GM23338 (cell line): ENCODE measurements at regions not wholly inside any gene's neighbourhood (a gene's known extent, or its start where the extent isn't known, plus 50 kb on each side); places are given as distances from the start of the nearest gene placed in this dataset.

Experiments used
- ATAC-seq: fragments of 200-7000 bp; cut with Tn5 transposase; 3 replicates; pipeline ENCODE4 v1.9.1; 2020
- DNase-seq: peaks from one replicate; pipeline ENCODE4 v3.0.0-alpha.2; 2015; ENCODE audit warnings: low spot score
- H2AFZ ChIP-seq: fragments of 200-600 bp; sonication (generic); 2 replicates; pipeline ENCODE4 v1.8.0; 2016; ENCODE audit warnings: antibody characterized with exemption, mild to moderate bottlenecking, moderate library complexity
- H3F3A ChIP-seq: fragments of 200-600 bp; sonication (generic); replicated peaks from 2 replicates; pipeline ENCODE4 v1.8.0; 2017; ENCODE audit warnings: antibody characterized with exemption, mixed run types, low read depth
- H3K27ac ChIP-seq: fragments of 200-600 bp; sonication (generic); 2 replicates; pipeline ENCODE4 v1.6.1; 2016; ENCODE audit warnings: low read depth
- H3K27me3 ChIP-seq: fragments of 200-600 bp; sonication (generic); 2 replicates; pipeline ENCODE4 v1.8.0; 2016; ENCODE audit warnings: mild to moderate bottlenecking, mixed run types, moderate library complexity; ENCODE audit not compliant: insufficient read depth
- H3K36me3 ChIP-seq: fragments of 200-600 bp; sonication (generic); 2 replicates; pipeline ENCODE4 v1.8.0; 2016; ENCODE audit warnings: mild to moderate bottlenecking; ENCODE audit not compliant: insufficient read depth
- H3K4me1 ChIP-seq: fragments of 200-600 bp; sonication (generic); 2 replicates; pipeline ENCODE4 v1.8.0; 2016; ENCODE audit warnings: mild to moderate bottlenecking, moderate library complexity; ENCODE audit not compliant: insufficient read depth
- H3K4me2 ChIP-seq: fragments of 200-600 bp; sonication (generic); 2 replicates; pipeline ENCODE4 v1.7.1; 2017; ENCODE audit warnings: mixed run types
- H3K4me3 ChIP-seq: fragments of 200-600 bp; sonication (generic); 2 replicates; pipeline ENCODE4 v1.6.1; 2016; ENCODE audit warnings: mixed run types
- H3K79me2 ChIP-seq: fragments of 200-600 bp; sonication (generic); replicated peaks from 2 replicates; pipeline ENCODE4 v1.8.0; 2017; ENCODE audit warnings: mild to moderate bottlenecking; ENCODE audit not compliant: insufficient read depth
- H3K9me2 ChIP-seq: fragments of 200-600 bp; sonication (generic); 2 replicates; pipeline ENCODE4 v1.8.0; 2017; ENCODE audit not compliant: insufficient read depth
- H4K20me1 ChIP-seq: fragments of 200-600 bp; sonication (generic); replicated peaks from 2 replicates; pipeline ENCODE4 v1.8.0; 2017; ENCODE audit warnings: mild to moderate bottlenecking; ENCODE audit not compliant: insufficient read depth
- H3K27ac Mint-ChIP-seq: 2 replicates; pipeline ENCODE4 v1.8.0; 2020; ENCODE audit warnings: inconsistent platforms, mild to moderate bottlenecking, moderate library complexity, mixed read lengths
- H3K27me3 Mint-ChIP-seq: 3 replicates; pipeline ENCODE4 v1.8.0; 2022; ENCODE audit warnings: low read depth, mild to moderate bottlenecking, moderate library complexity, mixed read lengths, inconsistent platforms; ENCODE audit not compliant: insufficient read depth, poor library complexity
- H3K36me3 Mint-ChIP-seq: 3 replicates; pipeline ENCODE4 v1.8.0; 2021; ENCODE audit warnings: low read depth, mild to moderate bottlenecking, inconsistent platforms, moderate library complexity, mixed read lengths
- H3K4me1 Mint-ChIP-seq: 3 replicates; pipeline ENCODE4 v1.8.0; 2020; ENCODE audit warnings: mild to moderate bottlenecking, inconsistent platforms, mixed read lengths
- H3K4me3 Mint-ChIP-seq: 3 replicates; pipeline ENCODE4 v1.8.0; 2021; ENCODE audit warnings: moderate library complexity, mild to moderate bottlenecking, inconsistent platforms, mixed read lengths
- H3K9me3 Mint-ChIP-seq: 3 replicates; pipeline ENCODE4 v1.8.0; 2020; ENCODE audit warnings: moderate library complexity, mild to moderate bottlenecking, inconsistent platforms, mixed read lengths
- EZH2 ChIP-seq: fragments of 200-600 bp; sonication (generic); IDR thresholded peaks from one replicate; pipeline ENCODE4 v1.8.0; 2017; ENCODE audit warnings: antibody characterized with exemption, mild to moderate bottlenecking, low read depth; ENCODE audit not compliant: unreplicated experiment
- NANOG ChIP-seq: IDR thresholded peaks from 2 replicates; pipeline ENCODE4 v1.6.1; 2016; ENCODE audit warnings: antibody characterized with exemption, borderline replicate concordance
- REST ChIP-seq: IDR thresholded peaks from one replicate; pipeline ENCODE4 v1.6.1; 2018; ENCODE audit warnings: antibody characterized with exemption; ENCODE audit not compliant: unreplicated experiment
- ZNF114 ChIP-seq: fragments of 250-450 bp; sonication (Bioruptor Pico); IDR thresholded peaks from 2 replicates; pipeline ENCODE4 v1.5.0; 2020; ENCODE audit warnings: mild to moderate bottlenecking, moderate library complexity
- ZNF462 ChIP-seq: fragments of 250-450 bp; sonication (Bioruptor Pico); IDR thresholded peaks from 2 replicates; pipeline ENCODE4 v1.5.0; 2020; ENCODE audit warnings: mild to moderate bottlenecking, moderate library complexity

GRCh38 chr13:106989876-106990275 lies 421.9 kb upstream of the ARGLU1 start:
- H3K9me3 Mint-ChIP-seq = no peaks in the 10 kb centered on the region

More at GRCh38 chr13:106989876-106990275, 421.9 kb upstream of the ARGLU1 start:
- TF ChIP-seq REST (no peak), NANOG (no peak), EZH2 (no peak), ZNF114 (no peak), ZNF462 (no peak)
- H3K4me3 ChIP-seq = no peak overlapping the region
- peaks cover 11% of the 10 kb centered on the region; the same call in 1 of the 2 replicates for H3K4me1 ChIP-seq
- ATAC-seq (no peak), DNase-seq (no peak)
- H3K27me3 Mint-ChIP-seq = peaks cover 4% of the 10 kb centered on the region
- no peaks in the 10 kb centered on the region for H3K27me3 ChIP-seq
- no peaks in the 10 kb centered on the region for H3F3A ChIP-seq
- no peak overlapping the region for H3K27ac Mint-ChIP-seq
- no peaks in the 10 kb centered on the region for H3K36me3 ChIP-seq
- H3K9me2 ChIP-seq = peaks cover 14% of the 10 kb centered on the region; the same call in 1 of the 2 replicates
- H4K20me1 ChIP-seq = no peaks in the 10 kb centered on the region
- peaks cover 17% of the 10 kb centered on the region for H3K4me1 Mint-ChIP-seq
- no peak overlapping the region; the same call in 1 of the 2 replicates for H2AFZ ChIP-seq
- no peaks in the 10 kb centered on the region for H3K36me3 Mint-ChIP-seq
- no peaks in the 10 kb centered on the region for H3K79me2 ChIP-seq
- no peak overlapping the region for H3K4me3 Mint-ChIP-seq
- no peak overlapping the region for H3K27ac ChIP-seq
- no peak overlapping the region for H3K4me2 ChIP-seq
